ENCODE measurements at regions not wholly inside any gene's neighbourhood (a gene's known extent, or its start where the extent isn't known, plus 50 kb on each side); places are given as distances from the start of the nearest gene placed in this dataset.
A peak's percentile ranks its signal among the peaks of the same experiment; 100 is the strongest.

- H3K4me2 ChIP-seq (ENCODE audit: low read length) = no peak overlapping the region
- H3K9ac ChIP-seq (ENCODE audit: low read length) = no peak overlapping the region
- no peaks in the 10 kb centered on the region for H3K36me3 ChIP-seq (ENCODE audit: insufficient read depth, low read length)
- H3K4me3 ChIP-seq (ENCODE audit: low read depth, low read length, poor library complexity, severe bottlenecking) = no peak overlapping the region
- no peaks in the 10 kb centered on the region for H3K9me3 ChIP-seq (ENCODE audit: low read length)
- H3F3A ChIP-seq (ENCODE audit: insufficient read depth, low read length) = no peaks in the 10 kb centered on the region
- TF ChIP-seq, protein P1, sequence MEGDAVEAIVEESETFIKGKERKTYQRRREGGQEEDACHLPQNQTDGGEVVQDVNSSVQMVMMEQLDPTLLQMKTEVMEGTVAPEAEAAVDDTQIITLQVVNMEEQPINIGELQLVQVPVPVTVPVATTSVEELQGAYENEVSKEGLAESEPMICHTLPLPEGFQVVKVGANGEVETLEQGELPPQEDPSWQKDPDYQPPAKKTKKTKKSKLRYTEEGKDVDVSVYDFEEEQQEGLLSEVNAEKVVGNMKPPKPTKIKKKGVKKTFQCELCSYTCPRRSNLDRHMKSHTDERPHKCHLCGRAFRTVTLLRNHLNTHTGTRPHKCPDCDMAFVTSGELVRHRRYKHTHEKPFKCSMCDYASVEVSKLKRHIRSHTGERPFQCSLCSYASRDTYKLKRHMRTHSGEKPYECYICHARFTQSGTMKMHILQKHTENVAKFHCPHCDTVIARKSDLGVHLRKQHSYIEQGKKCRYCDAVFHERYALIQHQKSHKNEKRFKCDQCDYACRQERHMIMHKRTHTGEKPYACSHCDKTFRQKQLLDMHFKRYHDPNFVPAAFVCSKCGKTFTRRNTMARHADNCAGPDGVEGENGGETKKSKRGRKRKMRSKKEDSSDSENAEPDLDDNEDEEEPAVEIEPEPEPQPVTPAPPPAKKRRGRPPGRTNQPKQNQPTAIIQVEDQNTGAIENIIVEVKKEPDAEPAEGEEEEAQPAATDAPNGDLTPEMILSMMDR (IDR thresholded peaks at IDR 0.05; ENCODE audit: low read length) = no peak
- TF ChIP-seq EZH2 (IDR thresholded peaks at IDR 0.05; ENCODE audit: borderline replicate concordance, low read length) = no peak
- no peaks in the 10 kb centered on the region for H3K4me1 ChIP-seq (ENCODE audit: insufficient read depth, low read length, severe bottlenecking)
- H3K79me2 ChIP-seq (ENCODE audit: insufficient read depth, low read length) = no peaks in the 10 kb centered on the region
- H3K27ac ChIP-seq (ENCODE audit: low read depth, low read length, poor library complexity, severe bottlenecking) = no peak overlapping the region
- H3K27me3 ChIP-seq (ENCODE audit: insufficient read depth, low read length) = no peaks in the 10 kb centered on the region
- H3K9me2 ChIP-seq (ENCODE audit: low read depth, low read length) = no peaks in the 10 kb centered on the region
- H2AFZ ChIP-seq (ENCODE audit: low read length) = no peak overlapping the region
- no peaks in the 10 kb centered on the region for H4K20me1 ChIP-seq (ENCODE audit: insufficient read depth, low read length)
Observed at GRCh38 chr14:35223927-35224326, 68.3 kb upstream of the PSMA6 start.

DNA sequence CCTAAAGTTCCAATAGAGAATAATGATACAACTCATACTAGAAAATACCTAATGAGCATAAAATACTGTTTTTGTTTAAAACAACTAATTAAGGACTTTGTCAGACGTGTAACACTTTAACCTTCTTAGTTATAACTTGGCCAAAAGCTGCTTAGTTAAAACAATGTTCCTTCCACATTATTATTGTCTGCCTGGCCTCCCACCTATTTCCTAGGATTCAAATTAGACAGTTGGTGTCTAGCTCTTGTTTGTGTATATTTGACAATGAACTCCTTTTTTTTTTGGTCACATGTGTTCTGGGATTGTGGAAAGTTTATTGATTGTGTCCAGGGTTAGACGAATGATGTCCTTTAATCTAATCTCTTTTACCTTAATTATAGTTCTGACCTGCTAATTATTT lies 67.6 kb upstream of the PSMA6 start:
- Histone ChIP-seq H3F3A (ENCODE audit: insufficient read depth, low read length) (no peaks in the 10 kb centered on the region), H4K20me1 (ENCODE audit: insufficient read depth, low read length) (no peaks in the 10 kb centered on the region), H2AFZ (ENCODE audit: low read length) (no peak overlapping the region), H3K4me2 (ENCODE audit: low read length) (no peak overlapping the region), H3K27ac (ENCODE audit: low read depth, low read length, poor library complexity, severe bottlenecking) (no peak overlapping the region), H3K36me3 (ENCODE audit: insufficient read depth, low read length) (no peaks in the 10 kb centered on the region), H3K9ac (ENCODE audit: low read length) (no peak overlapping the region), H3K4me3 (ENCODE audit: low read depth, low read length, poor library complexity, severe bottlenecking) (no peak overlapping the region), H3K9me2 (ENCODE audit: low read depth, low read length) (no peaks in the 10 kb centered on the region), H3K4me1 (ENCODE audit: insufficient read depth, low read length, severe bottlenecking) (no peaks in the 10 kb centered on the region), H3K79me2 (ENCODE audit: insufficient read depth, low read length) (no peaks in the 10 kb centered on the region), H3K27me3 (ENCODE audit: insufficient read depth, low read length) (no peaks in the 10 kb centered on the region), H3K9me3 (ENCODE audit: low read length) (no peaks in the 10 kb centered on the region)
- TF ChIP-seq, protein P1 (IDR thresholded peaks at IDR 0.05; ENCODE audit: low read length) = no peak
- TF ChIP-seq EZH2 (IDR thresholded peaks at IDR 0.05; ENCODE audit: borderline replicate concordance, low read length) = no peak

GRCh38 chr14:35229084-35229791 lies 62.9 kb upstream of the PSMA6 start:
- TF ChIP-seq, protein P1 (IDR thresholded peaks at IDR 0.05; ENCODE audit: low read length) = peak; percentile 63; the same call in 1 of the 2 replicates
- TF ChIP-seq EZH2 (IDR thresholded peaks at IDR 0.05; ENCODE audit: borderline replicate concordance, low read length) = no peak
- no peak overlapping the region for H3K9ac ChIP-seq (ENCODE audit: low read length)
- no peak overlapping the region for H3K27ac ChIP-seq (ENCODE audit: low read depth, low read length, poor library complexity, severe bottlenecking)
- H3K9me3 ChIP-seq (ENCODE audit: low read length) = no peaks in the 10 kb centered on the region
- no peaks in the 10 kb centered on the region for H3F3A ChIP-seq (ENCODE audit: insufficient read depth, low read length)
- no peaks in the 10 kb centered on the region for H3K27me3 ChIP-seq (ENCODE audit: insufficient read depth, low read length)
- H2AFZ ChIP-seq (ENCODE audit: low read length) = no peak overlapping the region
- no peaks in the 10 kb centered on the region for H3K9me2 ChIP-seq (ENCODE audit: low read depth, low read length)
- no peak overlapping the region for H3K4me3 ChIP-seq (ENCODE audit: low read depth, low read length, poor library complexity, severe bottlenecking)
- no peaks in the 10 kb centered on the region for H3K79me2 ChIP-seq (ENCODE audit: insufficient read depth, low read length)
- H3K4me2 ChIP-seq (ENCODE audit: low read length) = no peak overlapping the region
- no peaks in the 10 kb centered on the region for H3K36me3 ChIP-seq (ENCODE audit: insufficient read depth, low read length)
- no peaks in the 10 kb centered on the region for H4K20me1 ChIP-seq (ENCODE audit: insufficient read depth, low read length)
- H3K4me1 ChIP-seq (ENCODE audit: insufficient read depth, low read length, severe bottlenecking) = no peaks in the 10 kb centered on the region

All from OCI-LY1 (cell line).